NCI-H526 treated with DMSO at 0.1 percent for 48 hours (cell line): ENCODE measurements at regions not wholly inside any gene's neighbourhood (a gene's known extent, or its start where the extent isn't known, plus 50 kb on each side); places are given as distances from the start of the nearest gene placed in this dataset.
"Not testable (repeated sequence)": the region's sequence is repeated elsewhere in the genome, so short reads cannot be mapped to it uniquely, and the experiment has no call there.

Experiments
- DNase-seq: peaks from one replicate; lab custom pipeline; 2025; lab: John Stamatoyannopoulos, UW

DNA sequence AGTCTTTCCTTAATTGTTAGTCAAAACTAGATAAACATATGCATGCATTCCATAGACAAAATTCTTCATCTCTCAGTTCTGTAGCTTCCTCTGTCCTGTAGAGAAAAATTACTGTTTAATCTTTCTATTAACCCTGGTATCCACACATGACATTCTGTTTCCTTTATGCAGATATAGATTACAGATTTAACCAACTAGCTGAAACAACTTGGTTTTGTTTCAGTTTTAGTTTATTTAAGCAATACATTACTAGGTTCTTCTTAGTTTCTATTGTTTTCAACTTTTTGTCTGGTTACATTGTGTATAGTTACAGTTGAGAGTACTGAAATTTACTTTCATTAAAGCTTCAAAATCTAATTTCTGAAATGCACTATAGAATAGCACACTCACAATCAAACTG is 933.9 kb upstream of the EPHA5 start:
- DNase-seq: no peak

DNA sequence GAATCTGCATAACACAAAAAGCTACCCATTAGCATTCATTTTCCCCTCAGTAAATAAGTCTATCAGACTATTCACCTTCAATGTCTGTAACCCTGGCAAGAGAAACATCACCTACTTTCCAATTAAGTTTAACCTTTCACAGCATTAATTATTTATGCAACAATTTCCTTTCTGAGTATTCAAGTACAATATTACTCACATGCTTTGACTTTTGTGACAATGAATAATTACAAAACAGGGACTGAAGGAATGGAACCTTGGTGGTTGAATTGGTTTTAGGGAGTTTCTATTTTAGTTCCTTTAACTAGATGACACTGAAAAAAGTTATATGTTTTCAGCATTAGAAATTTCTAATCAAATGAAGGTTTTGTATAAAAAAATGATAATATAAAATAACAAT is 932.3 kb upstream of the EPHA5 start:
- DNase-seq: no peak

DNA sequence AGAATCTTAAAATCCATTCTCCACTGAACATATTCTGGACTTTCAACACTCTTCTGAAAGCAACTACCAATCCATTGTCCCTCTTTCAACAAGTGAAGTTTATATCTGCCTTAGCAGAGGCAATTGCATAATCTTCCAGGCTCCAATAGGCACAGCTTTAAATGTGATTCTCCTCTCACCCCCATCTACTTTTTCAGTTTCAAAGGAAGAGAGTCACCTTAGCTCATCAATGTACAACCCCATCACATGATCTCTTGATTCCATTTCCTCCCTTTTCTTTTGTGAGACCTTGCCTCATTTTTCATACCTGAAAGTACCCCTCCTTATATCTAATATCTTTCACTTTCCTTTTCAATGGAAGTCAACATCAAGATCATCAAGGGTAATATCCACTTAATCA is 921.7 kb upstream of the EPHA5 start:
- DNase-seq: no peak

DNA sequence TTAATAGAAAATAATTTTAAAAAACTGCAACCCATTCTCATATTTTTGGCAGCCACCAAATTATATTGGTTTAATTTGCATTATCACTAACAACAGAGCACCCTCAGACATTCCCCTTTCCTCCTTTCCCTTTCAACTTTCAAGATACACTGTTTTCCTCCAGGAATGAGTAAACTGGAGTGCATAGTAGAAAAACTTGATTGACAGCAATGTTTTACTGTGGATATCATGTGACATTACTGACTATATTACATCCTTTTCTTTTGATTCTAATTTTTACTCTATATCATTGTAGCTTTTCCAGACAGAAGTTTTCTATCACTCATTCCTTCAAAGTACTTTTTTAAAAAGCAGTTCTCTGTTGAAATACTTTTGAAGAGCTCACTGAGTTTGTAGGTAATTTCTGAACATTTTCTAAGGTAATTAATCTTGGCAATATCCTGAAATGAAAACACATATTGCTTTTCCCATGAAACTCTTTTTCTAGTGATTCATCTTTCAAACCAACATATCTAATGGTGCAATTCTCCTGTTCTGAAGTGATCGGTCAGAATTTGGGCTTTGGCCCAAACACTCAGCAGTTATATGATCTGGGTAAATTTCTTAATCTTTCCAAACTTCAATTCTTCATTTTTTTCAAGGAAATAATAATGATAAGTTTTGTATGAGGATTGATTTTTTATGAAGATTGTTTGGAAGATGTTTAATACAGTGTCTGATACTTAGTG is 920.4 kb upstream of the EPHA5 start:
- no peak for DNase-seq

DNA sequence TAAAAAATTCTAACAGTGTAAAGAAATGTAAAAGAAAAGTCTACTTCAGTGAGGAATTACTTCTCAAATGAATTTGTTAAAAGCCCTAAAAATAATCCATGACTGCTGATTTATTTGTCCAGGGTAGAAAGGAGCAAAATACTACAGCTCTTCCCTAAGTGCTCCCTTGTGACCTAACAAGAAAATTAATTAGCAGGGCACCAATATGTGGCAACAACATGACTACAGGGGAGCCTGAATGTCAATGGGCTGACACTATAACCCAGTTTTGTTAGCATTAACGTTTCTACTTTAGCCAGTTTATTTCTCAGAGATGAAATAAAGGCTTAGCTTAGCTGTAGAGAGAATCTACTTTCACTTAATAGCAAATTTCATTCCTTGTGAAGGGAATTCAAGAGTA is 918.9 kb upstream of the EPHA5 start:
- DNase-seq: no peak

DNA sequence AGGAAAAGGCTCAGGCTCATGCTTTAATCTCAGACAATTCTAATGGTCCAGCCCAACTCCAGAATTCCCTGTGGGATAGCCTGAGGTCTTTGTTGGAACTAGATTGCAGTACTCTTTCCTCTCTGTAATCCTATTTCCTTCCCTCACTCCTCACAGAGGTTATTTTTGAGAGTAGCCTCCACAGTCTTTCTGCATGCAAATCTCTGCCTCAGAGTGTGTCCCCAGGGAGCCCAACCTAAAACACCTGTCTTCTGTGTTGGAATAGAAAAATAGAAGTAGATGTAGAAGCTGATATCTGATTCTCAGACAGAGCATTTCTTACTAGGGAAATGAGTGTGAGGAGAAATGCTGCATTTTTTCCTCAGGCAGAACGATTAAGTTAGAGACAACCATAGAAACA is 915.5 kb upstream of the EPHA5 start:
- peak; percentile 92 for DNase-seq

DNA sequence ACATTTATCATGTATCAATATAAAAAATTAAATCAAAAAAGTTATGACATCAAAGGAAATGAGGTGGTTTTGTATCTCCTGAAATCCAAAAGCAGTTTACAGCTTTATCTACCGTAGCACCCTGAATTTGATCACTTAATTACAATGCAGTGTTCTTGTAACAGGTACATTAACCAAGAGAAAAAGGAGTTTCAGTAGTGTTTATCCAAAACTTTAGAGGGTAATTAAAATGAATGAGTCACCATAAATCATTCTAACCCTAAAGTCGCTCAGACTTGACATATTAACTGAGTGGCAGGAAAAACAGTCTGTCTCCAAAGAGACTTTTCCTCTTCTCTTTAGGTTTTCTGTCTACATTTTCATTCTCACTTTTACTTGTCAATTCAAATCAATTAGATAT is 907.6 kb upstream of the EPHA5 start:
- DNase-seq: no peak

DNA sequence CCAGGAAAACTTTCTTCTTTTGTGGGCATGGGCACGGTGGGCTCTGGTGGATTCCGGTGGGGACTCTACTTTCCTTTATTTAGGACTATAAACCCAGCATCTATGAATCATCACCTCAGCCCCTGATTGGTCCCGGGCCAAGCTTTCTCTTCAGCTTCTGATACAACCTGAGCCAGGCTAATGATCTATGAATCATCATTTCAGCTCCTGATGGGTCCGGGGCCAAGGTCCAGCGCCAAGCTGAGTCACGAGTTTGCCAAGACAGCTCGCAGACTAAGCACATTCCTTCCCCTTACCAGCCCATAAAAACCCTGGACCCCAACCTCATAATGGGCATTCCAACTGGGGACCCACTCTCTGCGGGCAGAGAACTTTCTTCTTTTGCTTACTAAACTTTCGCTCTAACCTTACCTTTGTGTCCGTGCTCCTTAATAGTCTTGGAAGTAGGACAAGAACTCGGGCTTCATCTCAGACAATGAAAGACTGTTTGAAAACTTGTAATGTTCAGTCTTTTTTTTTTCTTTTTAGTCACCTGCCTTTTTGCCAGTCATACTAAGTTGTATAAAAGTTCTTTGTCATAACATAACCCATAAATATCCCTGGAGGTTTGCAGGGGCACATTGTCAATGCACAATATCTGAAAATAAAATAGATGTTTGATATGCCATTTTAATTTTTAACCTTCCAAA is 904.9 kb upstream of the EPHA5 start:
- DNase-seq: no peak

DNA sequence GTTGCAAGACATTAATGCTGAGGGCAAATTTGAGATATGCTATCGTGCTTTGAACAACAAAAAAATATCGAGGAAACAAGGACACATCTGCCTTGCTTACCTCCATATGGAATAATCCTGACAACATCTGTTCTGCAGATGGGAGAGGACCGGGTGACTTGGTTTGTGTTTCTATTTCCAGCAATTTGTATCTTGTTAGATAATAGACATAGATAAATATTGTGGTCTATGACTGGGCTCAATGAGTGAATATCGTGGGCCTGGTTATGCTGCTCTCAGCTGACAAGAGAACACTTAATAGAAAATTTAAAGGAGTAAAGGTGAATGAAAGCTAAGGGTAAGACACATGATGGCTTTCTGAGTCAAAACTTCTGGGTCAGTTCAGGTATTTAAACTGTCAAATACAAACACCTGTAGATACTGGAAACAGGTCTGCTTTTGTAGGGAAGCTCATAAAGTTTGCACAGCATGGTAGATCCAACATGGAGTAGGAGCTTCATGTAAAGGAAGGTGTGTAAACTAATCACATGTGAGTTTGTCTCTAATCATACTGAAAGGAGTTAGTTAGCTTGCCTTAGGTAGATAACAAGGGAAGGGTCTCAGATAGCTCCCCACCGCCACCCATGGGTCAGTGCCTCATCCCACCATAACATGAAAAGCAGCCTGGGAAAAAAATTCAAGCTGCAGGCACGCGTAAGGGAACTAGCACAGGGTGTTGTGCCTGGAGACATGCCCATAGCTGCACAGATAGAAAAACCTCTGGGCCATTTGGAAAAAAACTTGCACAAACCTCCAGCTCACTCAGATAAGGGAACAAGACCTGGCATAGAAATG is 904.1 kb upstream of the EPHA5 start:
- no peak for DNase-seq

DNA sequence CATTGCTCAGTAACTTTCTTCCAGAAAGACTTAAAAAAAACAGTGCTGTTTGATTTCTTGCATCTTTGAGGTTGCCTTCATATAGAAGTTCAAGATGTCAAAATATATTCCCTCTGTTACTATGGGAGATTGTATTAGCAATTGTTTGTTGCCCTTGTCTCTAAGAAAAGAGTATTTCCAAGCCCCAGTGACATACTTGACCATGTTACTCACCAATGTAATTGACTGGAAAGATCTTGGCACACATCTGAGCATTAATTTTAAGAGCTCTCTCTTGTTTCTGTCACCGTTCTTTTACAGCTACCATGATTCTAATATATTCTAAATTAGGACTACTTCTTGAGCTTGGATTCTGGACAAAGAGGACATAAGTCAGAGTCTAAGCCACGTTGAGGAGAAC is 902.7 kb upstream of the EPHA5 start:
- no peak for DNase-seq

DNA sequence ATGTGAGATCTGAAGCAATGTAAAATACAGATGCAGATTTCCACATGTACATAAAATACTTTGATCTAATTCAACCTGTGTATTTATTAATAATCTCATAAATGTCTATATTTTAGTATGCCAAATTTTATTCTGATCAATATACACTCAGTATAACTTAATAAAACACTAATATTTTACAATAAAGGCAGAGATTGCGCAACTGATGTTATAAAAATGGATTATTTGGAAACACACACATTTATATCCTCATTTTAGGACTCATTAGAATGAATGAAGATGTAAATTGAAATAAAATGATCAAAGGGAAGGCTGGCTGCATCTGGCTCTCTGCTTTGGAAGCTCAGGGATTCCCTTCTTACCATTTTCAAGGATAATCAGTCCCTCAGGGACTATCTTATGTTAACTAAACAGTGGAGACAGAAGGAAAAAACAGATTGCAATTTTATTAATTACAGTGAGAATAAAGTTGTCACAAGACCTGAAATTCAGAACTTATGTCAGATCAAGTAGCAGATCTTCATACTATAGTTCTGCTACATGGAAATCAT is 900.9 kb upstream of the EPHA5 start:
- DNase-seq: no peak

DNA sequence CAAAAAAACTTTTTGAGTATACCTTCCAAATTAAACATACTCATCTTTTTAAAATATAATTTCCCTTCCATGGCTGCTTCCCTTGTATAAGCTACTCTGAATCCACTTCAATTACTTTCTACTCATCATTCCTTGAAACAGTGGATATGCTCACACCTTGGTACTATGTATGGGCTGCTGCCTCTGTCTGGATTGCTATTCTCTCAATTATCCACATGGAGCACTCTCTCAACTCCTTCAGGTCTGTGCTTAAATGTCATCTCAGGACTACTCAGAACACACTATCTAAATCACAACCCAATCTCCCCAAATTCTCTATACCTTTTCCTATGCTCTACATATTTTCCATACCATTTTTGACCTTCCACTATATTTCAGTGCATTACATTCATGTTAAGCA is 898.9 kb upstream of the EPHA5 start:
- DNase-seq: no peak

DNA sequence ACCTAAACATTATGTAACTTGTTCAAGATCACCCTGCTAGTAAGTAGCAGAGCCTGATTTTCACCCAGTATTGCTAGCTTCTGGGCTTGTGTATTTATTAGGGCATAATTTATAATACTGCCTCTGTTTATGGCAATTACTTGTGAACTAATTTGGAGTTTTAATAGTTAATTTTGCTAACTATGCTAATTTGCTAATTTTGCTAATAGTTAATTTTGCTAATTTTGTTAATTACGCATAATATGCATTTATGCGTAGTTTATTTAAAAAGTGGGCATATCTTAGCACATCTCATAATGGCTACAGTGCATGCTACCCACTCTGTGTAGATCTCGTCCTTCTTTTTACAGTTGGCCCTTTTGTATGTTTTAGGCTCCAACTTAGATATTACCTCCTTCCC is 898.1 kb upstream of the EPHA5 start:
- no peak for DNase-seq

DNA sequence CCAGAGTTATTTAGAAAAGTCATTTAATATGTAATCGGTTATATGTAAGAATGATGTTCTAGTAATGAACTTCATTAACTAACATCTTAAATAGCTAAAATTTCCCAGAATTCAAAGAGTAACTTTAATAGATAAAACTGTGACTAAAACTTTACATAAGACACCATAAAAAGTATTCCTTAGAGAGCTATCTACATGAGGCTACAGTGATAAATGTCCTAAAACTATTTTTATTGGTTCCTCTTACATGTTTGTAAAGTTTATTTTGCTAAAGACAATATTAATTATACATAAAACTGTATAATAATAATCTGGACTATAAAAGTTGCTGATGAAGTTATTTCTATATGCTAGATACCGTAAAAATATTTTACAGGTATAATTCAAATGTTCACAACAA is 897.7 kb upstream of the EPHA5 start:
- DNase-seq: no peak

DNA sequence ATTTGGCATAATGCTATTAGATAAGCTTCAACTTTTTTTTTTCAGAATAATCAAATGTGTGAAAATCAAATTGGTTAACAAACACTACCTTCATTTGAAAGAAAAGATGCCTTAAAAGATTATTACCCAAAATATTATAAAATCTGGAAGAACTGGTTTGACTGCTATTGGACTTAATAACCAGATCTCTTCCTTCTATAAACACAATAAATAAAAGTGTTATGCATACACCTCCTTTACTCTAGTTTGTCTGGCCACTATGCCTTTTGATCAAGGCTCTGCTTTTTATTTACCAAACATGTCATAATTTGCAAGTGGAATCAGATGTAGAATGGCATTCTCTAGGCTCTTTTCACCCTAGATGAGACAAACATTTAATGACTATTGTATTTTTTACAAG is 897.3 kb upstream of the EPHA5 start:
- peak; percentile 67 for DNase-seq

DNA sequence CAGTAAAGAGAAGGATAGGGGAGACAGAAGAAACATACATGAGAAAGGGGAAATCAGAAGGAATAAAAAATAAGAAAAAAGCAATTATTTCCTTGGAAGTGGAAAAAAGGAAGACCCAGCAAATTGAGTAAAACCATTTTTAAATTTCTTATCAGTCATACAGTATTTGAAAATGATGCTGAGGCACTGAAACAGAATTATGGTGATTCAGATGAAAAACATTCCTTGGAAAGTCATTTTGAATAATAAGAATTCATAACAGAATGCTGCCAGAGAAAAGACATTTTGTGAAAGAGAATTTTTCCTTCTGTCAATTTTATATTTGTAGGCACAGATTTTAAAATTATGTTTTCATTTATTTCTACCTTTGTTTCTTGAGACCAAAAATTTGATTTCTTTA is 895.5 kb upstream of the EPHA5 start:
- DNase-seq: no peak

DNA sequence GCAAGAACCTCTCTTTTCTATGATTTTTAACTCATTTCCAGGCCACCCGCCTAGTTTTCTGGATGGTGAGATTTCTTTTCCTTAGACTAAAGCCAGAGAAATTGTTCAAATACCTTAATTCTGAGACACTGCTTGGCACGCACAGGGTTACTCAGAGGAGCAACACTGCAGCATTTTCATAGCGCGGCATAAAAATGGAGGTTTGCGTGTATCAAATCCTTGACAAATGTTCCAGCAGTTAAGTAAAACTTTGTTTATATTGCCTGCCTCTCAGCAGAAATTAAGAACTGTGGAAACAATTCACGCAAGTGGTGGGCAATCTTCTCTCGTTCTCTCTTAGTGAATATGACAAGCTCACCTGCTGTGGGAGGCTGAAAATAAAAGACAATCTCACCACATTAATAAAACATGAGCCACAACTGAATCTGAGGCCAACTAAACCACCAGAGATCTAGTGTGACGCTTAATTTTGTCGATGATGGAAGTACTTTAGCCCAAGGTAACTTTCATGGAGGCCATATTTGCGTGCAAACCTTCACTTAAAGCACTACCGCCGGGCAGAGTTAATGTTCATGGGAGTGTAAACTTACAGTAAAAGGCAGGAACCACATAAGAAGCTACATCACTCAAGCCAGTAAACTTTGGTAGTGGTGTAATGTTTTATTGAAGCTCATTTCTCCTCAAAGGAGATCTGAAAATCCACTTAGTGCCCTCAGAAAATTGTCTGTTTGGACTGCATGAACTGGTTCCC is 894.8 kb upstream of the EPHA5 start:
- no peak for DNase-seq

DNA sequence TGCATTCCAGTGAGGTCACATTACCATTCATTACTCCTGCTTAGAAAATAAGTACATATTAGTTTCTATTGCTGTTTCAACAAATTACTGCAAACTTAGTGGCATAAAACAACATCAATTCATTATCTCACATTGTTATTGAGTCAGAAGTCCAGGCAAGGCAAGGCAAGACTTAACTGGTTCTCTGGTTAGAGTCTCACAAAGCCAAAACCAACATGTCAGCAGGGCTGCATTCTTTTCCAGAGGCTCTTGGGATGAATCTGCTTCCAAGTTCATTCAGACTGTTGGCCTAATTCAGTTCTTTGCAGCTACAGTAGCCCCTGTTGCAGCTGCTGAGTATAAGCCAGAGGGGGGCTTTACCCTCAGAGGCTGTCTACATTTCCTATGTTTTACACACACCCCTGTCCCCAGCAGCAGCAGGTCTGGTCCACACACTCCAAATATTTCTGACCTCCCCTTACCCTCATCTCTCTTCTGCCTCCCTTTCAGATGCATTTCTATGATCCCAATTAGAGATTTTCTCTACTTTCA is 892.1 kb upstream of the EPHA5 start:
- no peak for DNase-seq

DNA sequence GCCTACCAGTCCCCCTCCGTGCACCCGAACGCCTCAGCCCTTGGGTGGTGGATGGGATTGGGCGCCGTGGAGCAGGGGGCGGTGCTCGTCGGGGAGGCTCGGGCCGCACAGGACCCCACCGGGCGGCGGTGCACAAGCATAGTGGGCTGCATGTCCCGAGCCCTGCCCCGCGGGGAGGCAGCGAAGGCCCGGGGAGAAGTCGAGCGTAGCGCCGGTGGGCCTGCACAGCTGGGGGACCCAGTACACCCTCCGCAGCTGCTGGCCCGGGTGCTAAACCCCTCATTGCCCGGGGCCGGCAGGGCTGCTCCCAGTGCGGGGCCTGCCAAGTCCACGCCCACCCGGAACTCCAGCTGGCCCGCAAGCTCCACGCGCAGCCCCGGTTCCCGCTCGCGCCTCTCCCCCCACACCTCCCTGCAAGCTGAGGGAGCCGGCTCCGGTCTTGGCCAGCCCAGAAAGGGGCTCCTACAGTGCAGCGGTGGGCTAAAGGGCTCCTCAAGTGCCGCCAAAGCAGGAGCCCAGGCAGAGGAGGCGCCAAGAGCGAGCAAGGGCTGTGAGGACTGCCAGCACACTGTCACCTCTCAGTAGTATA is 891.3 kb upstream of the EPHA5 start:
- not testable (repeated sequence) for DNase-seq

DNA sequence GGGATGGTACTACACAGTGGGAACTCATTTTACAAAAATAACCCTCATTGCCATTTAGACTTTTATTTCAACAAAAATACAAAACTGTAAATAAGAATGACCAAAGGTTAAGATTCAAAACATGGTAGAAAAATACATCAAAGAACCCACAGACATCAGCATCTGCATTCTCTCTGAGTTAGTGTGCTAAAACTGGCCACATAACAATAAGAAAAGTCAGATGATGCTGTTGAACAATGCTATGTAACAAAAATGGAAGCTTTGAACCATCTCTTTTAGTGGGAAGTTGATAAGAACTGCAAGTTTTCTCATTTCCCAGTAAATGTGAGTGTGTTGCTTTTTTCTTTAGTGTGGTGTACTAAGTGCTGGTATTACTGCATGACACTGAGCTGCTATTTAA is 888.4 kb upstream of the EPHA5 start:
- no peak for DNase-seq

DNA sequence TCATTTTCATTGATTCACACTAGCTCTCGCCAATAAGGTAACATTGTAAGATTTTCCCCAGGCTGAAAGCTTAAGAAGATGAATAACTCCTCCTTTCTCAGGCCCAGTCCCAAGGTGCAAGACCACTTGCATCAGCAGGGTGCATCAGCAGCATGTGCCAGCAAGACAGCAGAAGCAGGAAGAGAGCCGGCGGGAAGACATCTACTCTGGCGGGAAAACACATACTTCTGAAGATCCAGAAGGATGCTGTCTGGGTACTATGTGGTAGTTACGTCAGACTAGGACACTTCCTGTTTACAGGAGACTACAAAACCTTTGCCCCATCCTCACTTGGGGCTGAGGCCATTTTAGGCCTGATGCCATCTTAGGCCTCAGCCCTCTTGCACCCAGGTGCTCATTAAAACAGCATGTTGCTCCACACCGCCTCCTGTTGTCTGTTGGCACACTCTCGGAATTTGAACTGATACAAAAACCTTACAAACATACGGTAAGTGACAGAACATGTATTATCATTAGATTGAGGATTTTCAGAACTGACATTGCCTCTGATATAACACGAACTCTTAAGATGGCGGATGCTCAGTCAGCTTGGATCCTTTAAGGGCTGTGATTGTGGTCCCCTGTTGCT is 886.5 kb upstream of the EPHA5 start:
- DNase-seq: no peak
